Activated CD4-positive, alpha-beta memory T cell treated with anti-CD3 and anti-CD28 coated beads for 36 hours (primary cell): ENCODE measurements at regions not wholly inside any gene's neighbourhood (a gene's known extent, or its start where the extent isn't known, plus 50 kb on each side); places are given as distances from the start of the nearest gene placed in this dataset.

Experiments used
- CTCF ChIA-PET: fragments of 350-600 bp; sonication (Branson Sonifier 250); formaldehyde crosslinking; loops from one replicate; lab custom pipeline; 2021; ENCODE audit warnings: antibody characterized with exemption, inconsistent platforms; lab: Charles Lee
- POLR2A ChIA-PET: fragments of 350-600 bp; sonication (Branson Sonifier 250); formaldehyde crosslinking; loops from one replicate; lab custom pipeline; 2021; ENCODE audit warnings: antibody characterized with exemption; lab: Charles Lee
- DNase-seq: peaks from one replicate; pipeline ENCODE4 v3.0.0-alpha.2; 2020
- H3K27ac Mint-ChIP-seq: one replicate; pipeline ENCODE4 v1.8.0; 2021; ENCODE audit warnings: mixed read lengths
- H3K27me3 Mint-ChIP-seq: one replicate; pipeline ENCODE4 v1.8.0; 2021; ENCODE audit warnings: mixed read lengths
- H3K36me3 Mint-ChIP-seq: one replicate; pipeline ENCODE4 v1.8.0; 2021; ENCODE audit warnings: mixed read lengths
- H3K4me1 Mint-ChIP-seq: one replicate; pipeline ENCODE4 v1.8.0; 2021; ENCODE audit warnings: low read depth, mixed read lengths
- H3K4me3 Mint-ChIP-seq: one replicate; pipeline ENCODE4 v1.8.0; 2021; ENCODE audit warnings: mild to moderate bottlenecking, mixed read lengths
- H3K9me3 Mint-ChIP-seq: one replicate; pipeline ENCODE4 v1.8.0; 2021; ENCODE audit warnings: mixed read lengths
- intact Hi-C: fragments of 100-400 bp; cut with micrococcal nuclease; formaldehyde crosslinking; loops from one replicate; pipeline ENCODE4 v1.15.1; 2023

DNA sequence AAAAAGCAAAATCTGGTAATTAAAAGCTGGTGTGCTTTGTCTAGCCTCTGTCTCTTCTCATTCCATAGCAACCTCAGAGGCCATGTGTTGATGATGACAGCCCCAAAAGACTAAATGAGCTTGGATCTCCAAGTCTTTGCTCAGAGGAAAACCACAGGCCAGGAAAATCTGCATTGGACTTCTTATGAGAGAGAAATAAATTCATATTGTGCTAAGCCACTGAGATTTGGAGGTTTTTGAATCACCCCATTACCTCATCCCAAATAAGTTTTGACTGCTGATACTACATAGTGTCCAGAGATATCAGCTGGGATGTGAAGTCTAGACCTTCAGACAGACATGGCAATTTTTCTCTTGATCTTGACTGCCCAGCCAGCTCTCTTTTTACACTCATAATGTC is 178.6 kb upstream of the DIPK2B start:
- H3K4me1 Mint-ChIP-seq, result no peaks in the 10 kb centered on the region
- no peaks in the 10 kb centered on the region for H3K27me3 Mint-ChIP-seq
- ChIA-PET POLR2A (no interaction called here), CTCF (interaction anchor here (0.5 kb wide), 1 partner anchor 138 kb away, joined by 3 read pairs; no protein-coding TSS in a partner anchor)
- no peak overlapping the region for H3K4me3 Mint-ChIP-seq
- no peaks in the 10 kb centered on the region for H3K36me3 Mint-ChIP-seq
- no peak overlapping the region for H3K27ac Mint-ChIP-seq
- no peak for DNase-seq
- intact Hi-C loops, result no loop called here
- no peaks in the 10 kb centered on the region for H3K9me3 Mint-ChIP-seq

DNA sequence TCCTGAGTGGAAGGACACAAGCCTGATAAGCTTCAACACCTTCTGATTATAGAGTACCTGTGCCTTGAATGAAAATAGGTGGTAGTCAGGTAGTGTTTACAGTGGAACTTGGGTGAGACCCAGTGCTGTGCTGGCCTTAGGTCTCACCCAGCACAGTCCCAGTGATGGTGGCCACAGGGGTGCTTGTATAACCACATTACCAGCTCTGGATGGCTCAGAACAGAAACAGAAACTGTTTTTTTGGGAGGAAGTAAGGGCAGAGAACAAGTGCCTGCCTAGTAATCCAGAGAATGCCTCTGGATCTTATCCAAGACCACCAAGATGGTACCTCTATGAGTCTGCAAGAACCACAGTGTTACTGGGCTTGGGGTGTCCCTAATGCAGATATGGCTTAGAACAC is 171.5 kb upstream of the DIPK2B start:
- peaks cover 18% of the 10 kb centered on the region for H3K9me3 Mint-ChIP-seq
- no peaks in the 10 kb centered on the region for H3K4me1 Mint-ChIP-seq
- intact Hi-C loops, result no loop called here
- H3K27me3 Mint-ChIP-seq, result peaks cover 4% of the 10 kb centered on the region
- no peak overlapping the region for H3K27ac Mint-ChIP-seq
- no peak overlapping the region for H3K4me3 Mint-ChIP-seq
- DNase-seq, result no peak
- peaks cover 5% of the 10 kb centered on the region for H3K36me3 Mint-ChIP-seq
- ChIA-PET CTCF (no interaction called here), POLR2A (no interaction called here)

DNA sequence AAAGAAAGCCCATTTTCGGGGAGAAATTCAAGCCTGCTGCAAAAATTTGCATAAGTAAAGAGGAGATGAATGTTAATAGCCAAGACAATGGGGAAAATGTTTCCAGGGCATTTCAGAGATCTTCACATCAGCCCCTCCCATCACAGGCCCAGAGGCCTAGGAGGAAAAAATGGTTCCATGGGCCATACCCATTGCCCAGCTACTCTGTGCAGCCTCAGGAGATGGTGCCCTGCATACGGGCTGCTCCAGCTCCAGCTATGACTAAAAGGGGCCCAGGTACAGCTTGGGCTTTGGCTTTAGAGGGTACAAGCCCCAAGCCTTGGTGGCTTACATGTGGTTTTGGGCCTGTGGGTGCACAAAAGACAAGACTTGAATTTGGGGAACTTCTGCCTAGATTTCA is 168.0 kb upstream of the DIPK2B start:
- H3K4me1 Mint-ChIP-seq, result no peaks in the 10 kb centered on the region
- POLR2A ChIA-PET, result no interaction called here
- intact Hi-C loops, result no loop called here
- H3K27ac Mint-ChIP-seq, result no peak overlapping the region
- CTCF ChIA-PET, result no interaction called here
- peaks cover 4% of the 10 kb centered on the region for H3K27me3 Mint-ChIP-seq
- H3K9me3 Mint-ChIP-seq, result peaks cover 13% of the 10 kb centered on the region
- no peak for DNase-seq
- no peak overlapping the region for H3K4me3 Mint-ChIP-seq
- H3K36me3 Mint-ChIP-seq, result peaks cover 5% of the 10 kb centered on the region

DNA sequence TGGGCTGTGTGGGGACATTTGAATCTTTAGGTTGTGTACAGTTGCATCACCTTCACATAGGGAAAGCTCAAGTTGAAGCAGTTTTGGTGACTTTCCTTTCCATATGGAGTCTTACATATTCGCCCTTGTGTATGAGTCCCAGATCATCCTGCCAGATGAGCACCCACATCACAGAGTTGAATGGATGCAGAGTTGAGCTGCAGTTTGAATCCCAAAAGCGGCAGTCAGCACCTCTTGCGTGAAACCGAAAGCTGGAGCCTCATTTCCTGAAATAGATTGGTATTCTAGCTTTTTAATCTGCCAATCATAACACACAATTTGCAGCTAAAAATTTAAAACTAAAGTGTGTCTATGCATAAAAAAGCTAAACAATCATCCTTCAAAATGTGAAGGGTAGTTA is 162.9 kb upstream of the DIPK2B start:
- H3K9me3 Mint-ChIP-seq, result peaks cover 8% of the 10 kb centered on the region

DNA sequence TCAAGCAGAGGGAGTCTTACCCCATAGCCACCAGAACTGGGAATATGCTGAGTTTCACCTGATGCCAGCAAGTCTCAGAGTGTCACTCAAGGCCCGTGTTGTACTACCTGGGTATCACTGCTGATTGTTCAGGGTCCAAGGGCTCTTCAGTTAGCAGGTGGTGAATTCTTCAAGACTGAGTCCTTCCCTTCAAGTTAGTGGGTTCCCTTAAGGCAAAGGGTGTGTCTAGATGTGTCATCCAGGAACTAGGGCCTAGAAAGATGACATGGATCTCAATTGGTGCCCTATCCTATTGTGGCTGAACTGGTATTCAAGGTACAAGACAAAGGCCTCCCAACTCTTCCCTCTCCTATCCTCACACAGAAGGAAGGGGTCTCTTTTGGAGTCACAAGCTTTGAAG is 159.9 kb upstream of the DIPK2B start:
- H3K9me3 Mint-ChIP-seq, result peaks cover 6% of the 10 kb centered on the region
- POLR2A ChIA-PET, result no interaction called here
- no peaks in the 10 kb centered on the region for H3K27me3 Mint-ChIP-seq
- no peak for DNase-seq
- CTCF ChIA-PET, result no interaction called here
- H3K4me1 Mint-ChIP-seq, result no peaks in the 10 kb centered on the region
- no peaks in the 10 kb centered on the region for H3K36me3 Mint-ChIP-seq
- H3K4me3 Mint-ChIP-seq, result no peak overlapping the region
- intact Hi-C loops, result no loop called here
- no peak overlapping the region for H3K27ac Mint-ChIP-seq

More for the DNA sequence above, 162.9 kb upstream of the DIPK2B start:
- POLR2A ChIA-PET, result no interaction called here
- Mint-ChIP-seq H3K36me3 (peaks cover 5% of the 10 kb centered on the region), H3K27ac (no peak overlapping the region), H3K4me1 (no peaks in the 10 kb centered on the region), H3K27me3 (no peaks in the 10 kb centered on the region), H3K4me3 (no peak overlapping the region)
- CTCF ChIA-PET, result no interaction called here
- intact Hi-C loops, result no loop called here
- DNase-seq, result no peak

DNA sequence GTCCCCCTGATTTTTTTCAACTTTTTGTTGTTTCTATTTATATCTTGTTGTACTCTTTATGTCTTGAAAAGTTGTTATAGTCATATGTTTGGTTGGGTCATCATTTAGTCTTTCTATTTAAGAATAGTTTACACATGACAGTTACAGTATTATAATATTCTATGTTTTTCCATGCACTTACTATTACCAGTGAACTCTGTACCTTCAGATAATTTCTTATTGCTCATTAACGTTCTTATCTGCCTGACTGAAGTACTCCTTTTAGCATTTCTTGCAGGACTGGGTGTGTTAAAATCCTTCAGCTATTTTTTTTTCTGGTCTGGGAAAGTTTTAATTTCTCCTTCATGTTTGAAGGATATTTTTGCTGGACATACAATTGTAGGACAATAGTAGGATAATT is 157.7 kb upstream of the DIPK2B start:
- Mint-ChIP-seq H3K36me3 (no peaks in the 10 kb centered on the region), H3K4me3 (no peak overlapping the region)

DNA sequence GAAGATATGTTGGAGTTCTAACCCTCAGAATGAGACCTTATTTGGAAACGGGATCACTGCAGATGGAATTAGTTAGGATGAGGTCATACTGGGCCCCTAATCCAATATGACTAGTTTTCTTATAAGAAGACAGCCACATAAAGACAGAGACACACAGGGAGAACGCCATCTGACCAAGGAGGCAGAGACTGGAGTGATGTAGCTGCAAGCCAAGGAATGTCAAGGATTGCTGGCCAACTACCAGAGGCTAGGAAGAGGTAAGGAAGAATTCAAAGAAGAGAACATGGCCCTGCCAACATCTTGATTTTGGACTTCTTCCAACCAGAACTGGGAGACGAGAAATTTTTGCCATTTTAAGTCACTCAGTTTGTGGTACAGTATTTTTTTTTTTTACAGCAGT is 152.8 kb upstream of the DIPK2B start:
- no peaks in the 10 kb centered on the region for H3K4me1 Mint-ChIP-seq
- peaks cover 8% of the 10 kb centered on the region for H3K9me3 Mint-ChIP-seq
- CTCF ChIA-PET, result no interaction called here
- H3K27ac Mint-ChIP-seq, result no peak overlapping the region
- H3K36me3 Mint-ChIP-seq, result no peaks in the 10 kb centered on the region
- no peak overlapping the region for H3K4me3 Mint-ChIP-seq
- peaks cover 3% of the 10 kb centered on the region for H3K27me3 Mint-ChIP-seq
- no peak for DNase-seq
- POLR2A ChIA-PET, result no interaction called here
- intact Hi-C loops, result no loop called here

More for the DNA sequence above, 157.7 kb upstream of the DIPK2B start:
- CTCF ChIA-PET, result no interaction called here
- intact Hi-C loops, result no loop called here
- no peak overlapping the region for H3K27ac Mint-ChIP-seq
- no peaks in the 10 kb centered on the region for H3K27me3 Mint-ChIP-seq
- no peaks in the 10 kb centered on the region for H3K4me1 Mint-ChIP-seq
- POLR2A ChIA-PET, result no interaction called here
- DNase-seq, result no peak
- peaks cover 6% of the 10 kb centered on the region for H3K9me3 Mint-ChIP-seq

DNA sequence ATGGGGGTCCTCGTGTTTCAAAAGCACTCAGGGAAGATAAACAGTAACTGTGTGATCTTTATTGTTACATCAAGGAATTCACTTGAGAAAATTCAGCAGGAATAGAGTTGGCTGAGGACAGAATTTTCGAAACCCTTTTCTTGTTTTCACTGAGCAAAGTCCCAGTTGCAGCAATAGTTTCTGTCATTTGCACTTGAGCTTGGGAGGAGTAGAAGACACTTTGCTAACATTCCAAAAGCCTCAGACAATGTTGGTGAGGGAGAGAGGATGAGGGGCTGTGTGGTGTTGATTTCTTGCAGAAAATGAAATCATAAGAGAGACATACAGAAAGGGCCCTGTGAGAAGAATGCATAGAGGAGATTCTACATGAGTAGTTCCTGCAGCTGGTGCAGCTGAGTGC is 151.9 kb upstream of the DIPK2B start:
- intact Hi-C loops, result no loop called here
- Mint-ChIP-seq H3K4me3 (no peak overlapping the region), H3K27me3 (peaks cover 3% of the 10 kb centered on the region), H3K9me3 (peaks cover 8% of the 10 kb centered on the region), H3K36me3 (no peaks in the 10 kb centered on the region), H3K4me1 (no peaks in the 10 kb centered on the region), H3K27ac (no peak overlapping the region)
- ChIA-PET POLR2A (no interaction called here), CTCF (no interaction called here)
- no peak for DNase-seq

DNA sequence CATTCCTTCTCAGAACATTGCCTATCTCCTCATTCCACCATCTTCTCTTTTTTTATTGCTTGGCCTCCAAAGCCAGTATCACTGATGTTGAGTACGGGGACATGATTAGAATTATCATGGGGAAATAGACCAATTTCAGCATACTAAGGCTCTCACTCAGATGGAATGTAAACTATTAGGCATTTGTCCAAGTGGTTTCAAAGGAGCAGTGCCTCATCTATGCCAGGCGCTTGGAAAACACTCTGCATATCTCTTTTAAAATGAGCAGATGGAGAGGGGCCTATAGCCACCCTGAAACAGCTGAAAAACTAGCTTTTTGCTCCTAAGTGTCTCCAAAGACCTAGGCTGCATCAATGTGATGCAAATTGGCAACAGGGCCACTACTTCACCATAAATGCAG is 150.8 kb upstream of the DIPK2B start:
- peaks cover 3% of the 10 kb centered on the region for H3K27me3 Mint-ChIP-seq
- H3K27ac Mint-ChIP-seq, result no peak overlapping the region
- ChIA-PET CTCF (no interaction called here), POLR2A (no interaction called here)
- H3K4me3 Mint-ChIP-seq, result no peak overlapping the region
- intact Hi-C loops, result no loop called here
- DNase-seq, result no peak
- no peaks in the 10 kb centered on the region for H3K36me3 Mint-ChIP-seq
- no peaks in the 10 kb centered on the region for H3K4me1 Mint-ChIP-seq
- H3K9me3 Mint-ChIP-seq, result peaks cover 8% of the 10 kb centered on the region

DNA sequence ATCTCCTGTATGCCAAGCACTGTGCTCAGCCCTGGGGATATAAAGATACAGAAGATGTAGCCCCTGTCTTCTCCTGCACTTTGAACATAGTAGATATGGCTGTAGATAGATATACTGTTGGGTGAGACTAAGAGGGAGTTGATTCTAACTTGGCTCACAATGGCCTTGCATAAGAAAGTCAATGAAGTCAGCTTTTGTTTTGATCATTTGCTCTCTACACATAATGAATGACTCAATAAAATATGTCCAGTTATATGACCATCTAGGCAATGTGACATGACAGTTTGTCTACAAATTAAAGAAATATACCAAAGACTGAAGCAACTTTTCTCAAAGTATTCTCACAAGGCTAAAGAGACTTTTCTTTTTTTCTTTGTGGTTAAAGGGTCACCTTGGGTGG is 147.6 kb upstream of the DIPK2B start:
- ChIA-PET CTCF (no interaction called here), POLR2A (no interaction called here)
- no peaks in the 10 kb centered on the region for H3K36me3 Mint-ChIP-seq
- no peaks in the 10 kb centered on the region for H3K4me1 Mint-ChIP-seq
- intact Hi-C loops, result no loop called here
- H3K27me3 Mint-ChIP-seq, result peaks cover 5% of the 10 kb centered on the region
- H3K9me3 Mint-ChIP-seq, result peaks cover 2% of the 10 kb centered on the region
- H3K4me3 Mint-ChIP-seq, result no peak overlapping the region
- H3K27ac Mint-ChIP-seq, result no peak overlapping the region
- DNase-seq, result no peak

DNA sequence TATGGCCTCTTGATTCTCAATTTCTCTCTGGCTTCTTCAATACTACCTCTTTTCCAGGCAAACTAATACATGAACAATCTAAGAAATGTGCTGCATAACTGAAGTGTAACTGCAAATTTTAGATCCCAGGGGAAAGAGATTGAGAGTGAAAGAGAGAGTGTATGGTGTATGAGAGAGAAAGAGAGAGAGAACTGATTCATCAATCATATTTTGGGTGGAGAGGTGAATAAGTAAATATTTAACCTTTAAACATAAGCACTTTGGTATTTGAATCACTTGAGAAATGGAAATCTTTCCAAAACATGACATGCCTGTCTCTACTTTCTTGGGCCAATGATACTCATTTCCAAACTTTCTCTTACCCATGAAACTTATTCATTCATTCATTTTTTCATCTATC is 147.2 kb upstream of the DIPK2B start:
- intact Hi-C loops, result no loop called here
- ChIA-PET POLR2A (no interaction called here), CTCF (no interaction called here)
- Mint-ChIP-seq H3K4me3 (no peak overlapping the region), H3K9me3 (peaks cover 2% of the 10 kb centered on the region), H3K4me1 (no peaks in the 10 kb centered on the region), H3K27ac (no peak overlapping the region), H3K36me3 (no peaks in the 10 kb centered on the region), H3K27me3 (peaks cover 5% of the 10 kb centered on the region)
- no peak for DNase-seq

DNA sequence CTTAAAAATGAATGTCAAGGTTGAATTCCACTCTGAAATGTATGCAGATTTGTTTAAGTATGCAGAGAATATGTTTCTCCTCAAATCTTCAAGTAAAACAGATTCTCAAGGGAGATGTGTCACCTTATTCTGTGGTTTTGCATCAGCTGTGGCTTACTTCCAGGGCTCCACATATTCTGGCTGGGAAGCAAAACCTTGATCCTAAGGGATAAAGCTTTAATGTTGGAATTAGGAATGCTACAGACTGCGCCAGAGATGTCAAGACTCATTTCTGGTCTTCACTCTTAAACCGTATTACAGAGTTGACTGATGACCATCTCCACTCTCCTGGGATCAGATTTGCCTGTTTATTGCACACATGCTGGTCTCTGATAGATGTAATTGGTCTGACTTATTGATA is 143.9 kb upstream of the DIPK2B start:
- POLR2A ChIA-PET, result no interaction called here
- intact Hi-C loops, result no loop called here
- CTCF ChIA-PET, result no interaction called here
- H3K4me3 Mint-ChIP-seq, result no peak overlapping the region
- H3K9me3 Mint-ChIP-seq, result no peaks in the 10 kb centered on the region
- no peak for DNase-seq
- H3K36me3 Mint-ChIP-seq, result no peaks in the 10 kb centered on the region
- H3K4me1 Mint-ChIP-seq, result no peaks in the 10 kb centered on the region
- no peak overlapping the region for H3K27ac Mint-ChIP-seq
- H3K27me3 Mint-ChIP-seq, result peaks cover 2% of the 10 kb centered on the region

DNA sequence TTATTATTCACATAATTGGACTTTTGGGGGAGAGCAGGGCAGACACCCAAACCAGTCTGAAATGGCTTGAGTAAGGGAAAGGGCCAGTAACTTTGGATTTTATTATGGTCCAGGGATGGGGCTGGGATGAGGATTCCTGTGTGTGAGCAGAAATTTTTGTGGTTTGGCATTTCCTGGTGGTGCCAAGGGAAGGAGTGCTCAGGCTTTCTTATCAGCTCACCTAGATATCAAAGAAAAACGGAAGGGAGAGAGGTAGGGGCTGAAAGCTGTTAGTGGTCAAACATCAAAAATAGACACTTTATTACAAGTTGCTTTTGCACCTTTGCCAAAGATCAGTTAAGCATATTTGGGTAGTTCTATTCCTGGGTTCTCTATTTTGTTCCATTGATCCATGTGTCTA is 128.5 kb upstream of the DIPK2B start:
- Mint-ChIP-seq H3K4me1 (no peaks in the 10 kb centered on the region), H3K27ac (no peak overlapping the region), H3K27me3 (no peaks in the 10 kb centered on the region), H3K4me3 (no peak overlapping the region), H3K36me3 (no peaks in the 10 kb centered on the region), H3K9me3 (no peaks in the 10 kb centered on the region)
- DNase-seq, result no peak
- intact Hi-C loops, result loop anchor here (10.0 kb wide), 1 partner anchor 426 kb away; no protein-coding TSS in a partner anchor
- ChIA-PET CTCF (no interaction called here), POLR2A (no interaction called here)
